Gastrocnemius medialis (tissue), 4 donors: ENCODE measurements at regions not wholly inside any gene's neighbourhood (a gene's known extent, or its start where the extent isn't known, plus 50 kb on each side); places are given as distances from the start of the nearest gene placed in this dataset.
"Not testable (repeated sequence)": the region's sequence is repeated elsewhere in the genome, so short reads cannot be mapped to it uniquely, and the experiment has no call there.

ENCODE experiments used
- ATAC-seq, 2 donors: fragments of 150-250 bp; one replicate each; pipeline ENCODE4 v1.9.1; 2016
- DNase-seq, 2 donors: peaks; one replicate each; pipeline ENCODE4 v3.0.0-alpha.2; 2019
- H3K27ac ChIP-seq, 4 donors: fragments of 200-600 bp; sonication (generic); 1 replicate in 1 of 4; 2 replicates in 3 of 4; pipeline ENCODE4 v1.5.1; 2016 to 2018; ENCODE audit warnings: mild to moderate bottlenecking in 2 of 4, moderate library complexity in 1 of 4
- H3K27me3 ChIP-seq, 3 donors: fragments of 200-600 bp; sonication (generic) in 2 of 3; 1 replicate in 1 of 3; 2 replicates in 2 of 3; pipeline versions ENCODE4 v1.5.1 to v1.6.0; 2016 to 2019; ENCODE audit warnings: mild to moderate bottlenecking in 1 of 3, moderate library complexity in 1 of 3
- H3K36me3 ChIP-seq, 2 donors: fragments of 200-600 bp; sonication (generic) in 1 of 2; one replicate each; pipeline ENCODE4 v1.5.1; 2017 to 2018
- H3K4me1 ChIP-seq, 2 donors: fragments of 200-600 bp; sonication (generic) in 1 of 2; one replicate each; pipeline ENCODE4 v1.5.1; 2016 to 2017; ENCODE audit warnings: mild to moderate bottlenecking in 2 of 2
- H3K4me3 ChIP-seq, 4 donors: fragments of 200-600 bp; sonication (generic) in 3 of 4; 1 replicate in 1 of 4; 2 replicates in 3 of 4; pipeline ENCODE4 v1.5.1; 2016 to 2019; ENCODE audit warnings: mild to moderate bottlenecking in 2 of 4
- H3K9me3 ChIP-seq, 3 donors: fragments of 200-600 bp; sonication (generic) in 2 of 3; 1 replicate in 1 of 3; 2 replicates in 2 of 3; pipeline ENCODE4 v1.5.1; 2016 to 2019
- POLR2A ChIP-seq, 2 donors: fragments of 450-650 bp; IDR thresholded peaks; one replicate each; pipeline ENCODE4 v1.6.1; 2017; ENCODE audit warnings: antibody characterized with exemption in 2 of 2, mild to moderate bottlenecking in 2 of 2, moderate library complexity in 2 of 2
- in situ Hi-C, 4 donors: fragments of 200-750 bp; cut with MboI; loops; one replicate each; pipeline versions ENCODE4 v1.15.0 to v1.8.0; 2017; ENCODE audit warnings: low sequenced_read_pairs in 4 of 4
- intact Hi-C: fragments of 100-400 bp; cut with DNase I; formaldehyde crosslinking; loops from one replicate; pipeline ENCODE4 v1.15.1; 2023; ENCODE audit warnings: low total_unique reads
- TF ChIP-seq, protein P1 (sequence below), 5 experiments: fragments of 450-650 bp in 3 of 5; fragments of 200-600 bp in 2 of 5; sonication (generic) in 2 of 5; IDR thresholded peaks in 4 of 5; conservative IDR thresholded peaks in 1 of 5; 1 replicate in 4 of 5; 2 replicates in 1 of 5; pipeline ENCODE4 v1.5.1; 2016 to 2019; ENCODE audit warnings: antibody characterized with exemption in 5 of 5, mild to moderate bottlenecking in 3 of 5, moderate library complexity in 3 of 5

DNA sequence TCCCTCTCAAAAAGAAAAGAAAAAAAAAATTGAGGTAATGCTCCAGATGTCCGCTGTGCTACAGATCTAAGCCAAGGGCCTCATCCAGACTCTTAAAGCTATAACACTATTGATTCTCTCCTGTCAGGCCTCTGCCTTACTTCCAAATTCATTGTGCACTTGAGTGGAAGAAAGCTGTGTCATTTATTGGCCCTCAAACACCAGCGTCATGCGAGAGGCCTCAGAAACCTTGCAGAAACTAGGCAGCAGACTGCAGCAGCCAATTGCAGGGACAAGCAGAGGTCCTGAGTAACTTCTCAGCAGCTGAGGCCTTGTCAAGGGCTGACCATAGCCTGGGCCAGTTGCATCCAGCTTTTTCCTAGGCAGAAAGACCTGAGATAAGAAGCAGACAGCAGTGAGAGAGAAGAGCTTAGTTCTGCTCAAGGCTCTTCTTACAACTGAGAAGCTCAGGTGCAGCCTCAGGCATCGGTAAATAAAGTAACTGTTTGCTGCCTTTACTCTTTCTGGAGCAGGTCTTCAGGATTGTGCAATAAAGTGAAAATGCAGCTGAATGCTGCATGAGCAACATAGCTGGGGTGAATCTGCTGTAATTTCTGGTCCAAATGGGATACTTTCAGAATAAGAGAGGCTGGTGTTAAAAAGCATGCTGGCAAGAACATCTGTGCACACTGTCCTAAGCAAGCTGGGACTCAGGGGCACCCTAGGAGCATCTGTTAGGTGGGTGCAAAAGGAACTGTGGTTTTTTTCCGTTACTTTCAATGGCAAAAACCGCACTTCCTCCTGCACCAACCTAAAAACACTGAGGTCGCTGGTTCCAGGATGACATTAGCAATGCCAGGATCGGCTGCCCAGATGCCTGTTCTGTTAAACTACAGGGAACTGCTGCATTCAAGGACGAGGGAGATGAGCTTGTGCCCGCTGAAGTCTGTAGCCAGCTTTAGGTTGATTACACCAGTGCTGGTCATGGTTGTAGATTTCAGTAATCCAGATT, 181.8 kb upstream of the PFKP start:
- no peak for ATAC-seq
- no peaks in the 10 kb centered on the region for H3K27me3 ChIP-seq
- no peak overlapping the region for H3K27ac ChIP-seq
- no peak for DNase-seq
- no peaks in the 10 kb centered on the region for H3K36me3 ChIP-seq
- TF ChIP-seq, protein P1, sequence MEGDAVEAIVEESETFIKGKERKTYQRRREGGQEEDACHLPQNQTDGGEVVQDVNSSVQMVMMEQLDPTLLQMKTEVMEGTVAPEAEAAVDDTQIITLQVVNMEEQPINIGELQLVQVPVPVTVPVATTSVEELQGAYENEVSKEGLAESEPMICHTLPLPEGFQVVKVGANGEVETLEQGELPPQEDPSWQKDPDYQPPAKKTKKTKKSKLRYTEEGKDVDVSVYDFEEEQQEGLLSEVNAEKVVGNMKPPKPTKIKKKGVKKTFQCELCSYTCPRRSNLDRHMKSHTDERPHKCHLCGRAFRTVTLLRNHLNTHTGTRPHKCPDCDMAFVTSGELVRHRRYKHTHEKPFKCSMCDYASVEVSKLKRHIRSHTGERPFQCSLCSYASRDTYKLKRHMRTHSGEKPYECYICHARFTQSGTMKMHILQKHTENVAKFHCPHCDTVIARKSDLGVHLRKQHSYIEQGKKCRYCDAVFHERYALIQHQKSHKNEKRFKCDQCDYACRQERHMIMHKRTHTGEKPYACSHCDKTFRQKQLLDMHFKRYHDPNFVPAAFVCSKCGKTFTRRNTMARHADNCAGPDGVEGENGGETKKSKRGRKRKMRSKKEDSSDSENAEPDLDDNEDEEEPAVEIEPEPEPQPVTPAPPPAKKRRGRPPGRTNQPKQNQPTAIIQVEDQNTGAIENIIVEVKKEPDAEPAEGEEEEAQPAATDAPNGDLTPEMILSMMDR (IDR thresholded peaks at IDR 0.05 in 4 of 5, conservative IDR thresholded peaks at IDR 0.05 in 1 of 5): no peak
- no peak for TF ChIP-seq POLR2A (IDR thresholded peaks at IDR 0.05)
- no peaks in the 10 kb centered on the region for H3K9me3 ChIP-seq
- H3K4me3 ChIP-seq: no peak overlapping the region
- in situ Hi-C loops (no loop called here), intact Hi-C loops (no loop called here)
- H3K4me1 ChIP-seq: no peaks in the 10 kb centered on the region

DNA sequence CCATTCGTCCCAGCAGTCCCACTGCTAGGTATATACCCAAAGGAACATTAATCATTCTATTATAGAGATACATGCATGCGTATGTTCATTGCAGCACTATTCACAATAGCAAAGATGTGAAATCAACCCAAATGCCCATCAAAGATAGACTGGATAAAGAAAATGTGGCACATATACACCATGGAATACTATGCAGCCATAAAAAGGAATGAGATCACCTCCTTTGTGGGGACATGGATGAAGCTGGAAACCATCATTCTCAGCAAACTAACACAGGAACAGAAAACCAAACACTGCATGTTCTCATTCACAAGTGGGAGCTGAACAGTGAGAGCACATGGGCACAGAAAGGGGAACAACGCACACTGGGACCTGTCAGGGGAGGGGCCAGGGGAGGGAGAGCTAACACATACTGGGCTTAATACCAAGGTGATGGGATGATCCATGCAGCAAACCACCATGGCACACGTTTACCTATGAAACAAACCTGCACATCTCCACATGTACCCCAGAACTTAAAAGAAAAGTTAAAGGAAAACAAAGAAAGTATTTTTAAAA, 183.3 kb upstream of the PFKP start:
- H3K4me1 ChIP-seq, intact Hi-C loops, DNase-seq, H3K36me3 ChIP-seq, in situ Hi-C loops, ATAC-seq, H3K27me3 ChIP-seq, H3K4me3 ChIP-seq, H3K27ac ChIP-seq, H3K9me3 ChIP-seq: not testable (repeated sequence)

- TF ChIP-seq POLR2A (IDR thresholded peaks at IDR 0.05): no peak
- TF ChIP-seq, protein P1 (IDR thresholded peaks at IDR 0.05 in 4 of 5, conservative IDR thresholded peaks at IDR 0.05 in 1 of 5): no peak
- in situ Hi-C loops (no loop called here), intact Hi-C loops (no loop called here)
These were observed 184.1 kb upstream of the PFKP start for GRCh38 chr10:2883238-2883637.

GRCh38 chr10:2882628-2883027, 184.7 kb upstream of the PFKP start:
- no peak overlapping the region for H3K4me3 ChIP-seq
- H3K27me3 ChIP-seq: no peaks in the 10 kb centered on the region
- no peak for TF ChIP-seq POLR2A (IDR thresholded peaks at IDR 0.05)
- TF ChIP-seq, protein P1 (IDR thresholded peaks at IDR 0.05 in 4 of 5, conservative IDR thresholded peaks at IDR 0.05 in 1 of 5): no peak
- H3K4me1 ChIP-seq: no peaks in the 10 kb centered on the region
- H3K27ac ChIP-seq: no peak overlapping the region
- no peak for ATAC-seq
- intact Hi-C loops: no loop called here
- H3K9me3 ChIP-seq: no peaks in the 10 kb centered on the region
- no peak for DNase-seq
- H3K36me3 ChIP-seq: no peaks in the 10 kb centered on the region
- in situ Hi-C loops: no loop called here

More at GRCh38 chr10:2883238-2883637, 184.1 kb upstream of the PFKP start:
- DNase-seq (no peak), ATAC-seq (no peak)
- Histone ChIP-seq H3K27me3 (no peaks in the 10 kb centered on the region), H3K36me3 (no peaks in the 10 kb centered on the region), H3K27ac (no peak overlapping the region), H3K4me3 (no peak overlapping the region), H3K4me1 (no peaks in the 10 kb centered on the region), H3K9me3 (no peaks in the 10 kb centered on the region)
